OCI-LY3 (cell line): ENCODE measurements at regions not wholly inside any gene's neighbourhood (a gene's known extent, or its start where the extent isn't known, plus 50 kb on each side); places are given as distances from the start of the nearest gene placed in this dataset.

Experiments used
- H2AFZ ChIP-seq: fragments of 200-600, 300-600 bp; shearing (Covaris generic); 2 replicates; pipeline ENCODE4 v1.6.0; 2014; ENCODE audit warnings: antibody characterized with exemption, low read depth, low read length
- H3K27ac ChIP-seq: fragments of 200-600, 300-600 bp; sonication (generic); 2 replicates; pipeline ENCODE4 v1.5.1; 2014; ENCODE audit warnings: mild to moderate bottlenecking, low read length, moderate library complexity, mixed read lengths
- H3K27me3 ChIP-seq: fragments of 200-600, 300-600 bp; sonication (generic); 2 replicates; pipeline ENCODE4 v1.6.1; 2014; ENCODE audit warnings: low read depth, low read length, mixed read lengths
- H3K36me3 ChIP-seq: fragments of 200-600, 300-600 bp; sonication (generic); replicated peaks from 2 replicates; pipeline ENCODE3; 2014; ENCODE audit warnings: low read depth, low read length, mixed read lengths
- H3K4me1 ChIP-seq: fragments of 300-600, 200-600 bp; sonication (generic); 2 replicates; pipeline ENCODE4 v1.6.1; 2014; ENCODE audit warnings: low read length, mixed read lengths
- H3K4me2 ChIP-seq: fragments of 200-600, 300-600 bp; sonication (generic); 2 replicates; pipeline ENCODE4 v1.6.1; 2014; ENCODE audit warnings: low read length, mixed read lengths
- H3K4me3 ChIP-seq: fragments of 300-600, 200-600 bp; sonication (generic); 2 replicates; pipeline ENCODE4 v1.5.1; 2014; ENCODE audit warnings: antibody characterized with exemption, mild to moderate bottlenecking, low read length, moderate library complexity
- H3K79me2 ChIP-seq: fragments of 300-600, 200-600 bp; shearing (Covaris generic); 2 replicates; pipeline ENCODE4 v1.6.1; 2014; ENCODE audit warnings: mild to moderate bottlenecking, low read length, mixed read lengths
- H3K9ac ChIP-seq: fragments of 300-600, 200-600 bp; shearing (Covaris generic); 2 replicates; pipeline ENCODE4 v1.6.0; 2014; ENCODE audit warnings: mild to moderate bottlenecking, low read length, moderate library complexity
- H3K9me3 ChIP-seq: fragments of 200-600, 300-600 bp; shearing (Covaris generic); 2 replicates; pipeline ENCODE4 v1.6.1; 2014; ENCODE audit warnings: low read length, mixed read lengths; ENCODE audit not compliant: insufficient read depth
- H4K20me1 ChIP-seq: fragments of 200-600, 300-600 bp; sonication (generic); 2 replicates; pipeline ENCODE4 v1.6.1; 2016; ENCODE audit warnings: low read length, mixed read lengths; ENCODE audit not compliant: insufficient read depth
- EZH2phosphoT487 ChIP-seq: fragments of 200-600 bp; shearing (Covaris generic); IDR thresholded peaks from 2 replicates; pipeline ENCODE4 v1.6.1; 2018; ENCODE audit warnings: antibody characterized with exemption, mixed run types, low read depth
- TF ChIP-seq, protein P1 (sequence below): fragments of 200-600, 300-600 bp; sonication (generic); IDR thresholded peaks from 2 replicates; pipeline ENCODE4 v1.5.1; 2014; ENCODE audit warnings: antibody characterized with exemption, low read length, low read depth

- Histone ChIP-seq H3K4me3 (peak overlapping the region; percentile 22; the same call in 1 of the 2 replicates), H2AFZ (peak overlapping the region; percentile 53), H3K4me1 (peaks cover 66% of the 10 kb centered on the region), H3K4me2 (peak overlapping the region; percentile 70), H3K9ac (peak overlapping the region; percentile 64), H3K27me3 (no peaks in the 10 kb centered on the region), H3K36me3 (no peaks in the 10 kb centered on the region), H3K79me2 (no peaks in the 10 kb centered on the region), H3K27ac (peak overlapping the region; percentile 78), H4K20me1 (no peaks in the 10 kb centered on the region), H3K9me3 (no peaks in the 10 kb centered on the region)
- TF ChIP-seq, protein P1, sequence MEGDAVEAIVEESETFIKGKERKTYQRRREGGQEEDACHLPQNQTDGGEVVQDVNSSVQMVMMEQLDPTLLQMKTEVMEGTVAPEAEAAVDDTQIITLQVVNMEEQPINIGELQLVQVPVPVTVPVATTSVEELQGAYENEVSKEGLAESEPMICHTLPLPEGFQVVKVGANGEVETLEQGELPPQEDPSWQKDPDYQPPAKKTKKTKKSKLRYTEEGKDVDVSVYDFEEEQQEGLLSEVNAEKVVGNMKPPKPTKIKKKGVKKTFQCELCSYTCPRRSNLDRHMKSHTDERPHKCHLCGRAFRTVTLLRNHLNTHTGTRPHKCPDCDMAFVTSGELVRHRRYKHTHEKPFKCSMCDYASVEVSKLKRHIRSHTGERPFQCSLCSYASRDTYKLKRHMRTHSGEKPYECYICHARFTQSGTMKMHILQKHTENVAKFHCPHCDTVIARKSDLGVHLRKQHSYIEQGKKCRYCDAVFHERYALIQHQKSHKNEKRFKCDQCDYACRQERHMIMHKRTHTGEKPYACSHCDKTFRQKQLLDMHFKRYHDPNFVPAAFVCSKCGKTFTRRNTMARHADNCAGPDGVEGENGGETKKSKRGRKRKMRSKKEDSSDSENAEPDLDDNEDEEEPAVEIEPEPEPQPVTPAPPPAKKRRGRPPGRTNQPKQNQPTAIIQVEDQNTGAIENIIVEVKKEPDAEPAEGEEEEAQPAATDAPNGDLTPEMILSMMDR: no peak
- TF ChIP-seq EZH2phosphoT487: no peak
Measured at GRCh38 chr1:169043823-169044222, 62.7 kb upstream of the ATP1B1 start.

DNA sequence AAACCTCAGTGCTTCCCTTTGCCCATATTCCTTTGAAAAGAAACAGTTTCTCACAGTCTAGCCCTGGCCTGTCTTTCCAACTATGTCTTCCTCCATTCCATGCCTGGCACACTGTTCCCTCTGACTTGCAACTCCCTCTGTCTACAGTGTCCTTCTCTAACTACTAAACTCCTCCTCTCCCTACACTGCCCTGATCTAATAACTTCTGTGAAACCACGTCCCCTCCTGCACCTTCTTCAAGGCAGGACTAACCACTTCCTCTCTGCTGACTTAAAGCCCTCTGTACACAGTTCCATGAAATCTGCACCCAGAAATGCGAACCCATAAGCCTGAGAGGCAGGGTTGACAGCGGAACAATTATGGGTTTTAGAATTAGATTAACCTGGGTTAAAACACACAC is 62.2 kb upstream of the ATP1B1 start:
- H3K79me2 ChIP-seq: no peaks in the 10 kb centered on the region
- H3K4me2 ChIP-seq: peak overlapping the region; percentile 70
- H3K27ac ChIP-seq: peak overlapping the region; percentile 78
- H3K9ac ChIP-seq: peak overlapping the region; percentile 64
- no peaks in the 10 kb centered on the region for H3K27me3 ChIP-seq
- TF ChIP-seq, protein P1: no peak
- no peak for TF ChIP-seq EZH2phosphoT487
- H3K4me3 ChIP-seq: peak overlapping the region; percentile 22
- no peaks in the 10 kb centered on the region for H3K9me3 ChIP-seq
- no peaks in the 10 kb centered on the region for H4K20me1 ChIP-seq
- H3K4me1 ChIP-seq: peaks cover 71% of the 10 kb centered on the region
- H2AFZ ChIP-seq: peak overlapping the region; percentile 53
- no peaks in the 10 kb centered on the region for H3K36me3 ChIP-seq

GRCh38 chr1:169044971-169045370 is 61.5 kb upstream of the ATP1B1 start:
- Histone ChIP-seq H3K4me3 (peak overlapping the region; percentile 22), H3K4me2 (peak overlapping the region; percentile 70), H3K27me3 (no peaks in the 10 kb centered on the region), H2AFZ (peak overlapping the region; percentile 90), H3K4me1 (peaks cover 78% of the 10 kb centered on the region), H3K79me2 (no peaks in the 10 kb centered on the region), H3K9ac (peak overlapping the region; percentile 64), H3K27ac (peak overlapping the region; percentile 78), H4K20me1 (no peaks in the 10 kb centered on the region), H3K36me3 (no peaks in the 10 kb centered on the region), H3K9me3 (no peaks in the 10 kb centered on the region)
- TF ChIP-seq, protein P1: no peak
- no peak for TF ChIP-seq EZH2phosphoT487

DNA sequence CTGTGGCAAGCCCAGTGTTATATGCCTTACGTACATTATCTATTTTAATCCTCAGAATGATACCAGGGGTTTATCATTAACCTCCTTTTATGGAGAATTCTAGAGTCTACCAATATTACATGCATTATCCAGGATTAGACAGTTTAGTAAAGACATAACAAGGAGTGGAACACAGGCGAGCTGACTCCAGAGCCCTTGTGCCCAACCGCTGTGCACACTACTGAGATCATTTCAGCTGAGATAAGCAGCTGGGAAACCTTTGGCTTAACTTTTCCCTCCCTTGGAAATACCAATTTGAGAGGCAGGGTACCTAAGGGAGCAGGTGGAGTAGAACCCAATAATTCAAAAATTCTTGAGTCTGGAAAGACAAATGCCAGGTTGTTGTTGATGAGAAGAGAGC is 59.8 kb upstream of the ATP1B1 start:
- no peak overlapping the region for H3K27ac ChIP-seq
- H3K79me2 ChIP-seq: no peaks in the 10 kb centered on the region
- H4K20me1 ChIP-seq: no peaks in the 10 kb centered on the region
- peaks cover 81% of the 10 kb centered on the region for H3K4me1 ChIP-seq
- H3K9me3 ChIP-seq: no peaks in the 10 kb centered on the region
- H3K36me3 ChIP-seq: no peaks in the 10 kb centered on the region
- H3K9ac ChIP-seq: no peak overlapping the region
- H3K27me3 ChIP-seq: no peaks in the 10 kb centered on the region
- no peak overlapping the region for H2AFZ ChIP-seq
- no peak overlapping the region for H3K4me3 ChIP-seq
- peak overlapping the region; percentile 21; the same call in 1 of the 2 replicates for H3K4me2 ChIP-seq
- TF ChIP-seq EZH2phosphoT487: no peak
- TF ChIP-seq, protein P1: no peak
